HL-60 (cell line): ENCODE measurements at regions not wholly inside any gene's neighbourhood (a gene's known extent, or its start where the extent isn't known, plus 50 kb on each side); places are given as distances from the start of the nearest gene placed in this dataset.

Experiments
- DNase-seq, 2 experiments: peaks; one replicate each; pipeline ENCODE4 v3.0.0-alpha.2; 2010 to 2020; ENCODE audit warnings: low read depth in 1 of 2, low spot score in 1 of 2
- H3K27ac ChIP-seq: fragments of 250-450 bp; sonication (Bioruptor Pico); replicated peaks from 2 replicates; pipeline ENCODE4 v1.5.1; 2020; ENCODE audit warnings: mild to moderate bottlenecking, moderate library complexity
- H3K27me3 ChIP-seq: fragments of 250-450 bp; sonication (Bioruptor Pico); 2 replicates; pipeline ENCODE4 v1.5.1; 2021; ENCODE audit warnings: mild to moderate bottlenecking, moderate library complexity; ENCODE audit not compliant: insufficient read depth, poor library complexity, severe bottlenecking
- H3K4me3 ChIP-seq: replicated peaks from 2 replicates; pipeline ENCODE4 v1.5.1; 2011; ENCODE audit warnings: mild to moderate bottlenecking, control low read depth, low read length; ENCODE audit not compliant: insufficient read depth
- GABPA ChIP-seq: IDR thresholded peaks from 2 replicates; pipeline ENCODE4 v1.6.1; 2012; ENCODE audit warnings: low read depth
- POLR2AphosphoS5 ChIP-seq: IDR thresholded peaks from 2 replicates; pipeline ENCODE4 v1.6.1; 2012; ENCODE audit warnings: low read depth
- REST ChIP-seq: IDR thresholded peaks from 2 replicates; pipeline ENCODE4 v1.6.1; 2012; ENCODE audit warnings: low read depth; ENCODE audit not compliant: insufficient replicate concordance
- SPI1 ChIP-seq: IDR thresholded peaks from 2 replicates; pipeline ENCODE4 v1.6.1; 2012; ENCODE audit warnings: low read depth, mild to moderate bottlenecking, borderline replicate concordance
- TF ChIP-seq, protein P1 (sequence below): IDR thresholded peaks from one replicate; pipeline ENCODE4 v1.5.1; 2011; ENCODE audit warnings: low read length, control low read depth, inconsistent platforms; ENCODE audit not compliant: insufficient read depth

GRCh38 chr2:134098321-134098720 lies 155.6 kb upstream of the MGAT5 start:
- no peaks in the 10 kb centered on the region for H3K27me3 ChIP-seq
- TF ChIP-seq, protein P1, sequence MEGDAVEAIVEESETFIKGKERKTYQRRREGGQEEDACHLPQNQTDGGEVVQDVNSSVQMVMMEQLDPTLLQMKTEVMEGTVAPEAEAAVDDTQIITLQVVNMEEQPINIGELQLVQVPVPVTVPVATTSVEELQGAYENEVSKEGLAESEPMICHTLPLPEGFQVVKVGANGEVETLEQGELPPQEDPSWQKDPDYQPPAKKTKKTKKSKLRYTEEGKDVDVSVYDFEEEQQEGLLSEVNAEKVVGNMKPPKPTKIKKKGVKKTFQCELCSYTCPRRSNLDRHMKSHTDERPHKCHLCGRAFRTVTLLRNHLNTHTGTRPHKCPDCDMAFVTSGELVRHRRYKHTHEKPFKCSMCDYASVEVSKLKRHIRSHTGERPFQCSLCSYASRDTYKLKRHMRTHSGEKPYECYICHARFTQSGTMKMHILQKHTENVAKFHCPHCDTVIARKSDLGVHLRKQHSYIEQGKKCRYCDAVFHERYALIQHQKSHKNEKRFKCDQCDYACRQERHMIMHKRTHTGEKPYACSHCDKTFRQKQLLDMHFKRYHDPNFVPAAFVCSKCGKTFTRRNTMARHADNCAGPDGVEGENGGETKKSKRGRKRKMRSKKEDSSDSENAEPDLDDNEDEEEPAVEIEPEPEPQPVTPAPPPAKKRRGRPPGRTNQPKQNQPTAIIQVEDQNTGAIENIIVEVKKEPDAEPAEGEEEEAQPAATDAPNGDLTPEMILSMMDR, result no peak
- TF ChIP-seq GABPA, result no peak
- no peak for TF ChIP-seq SPI1
- no peak for TF ChIP-seq POLR2AphosphoS5
- no peak for TF ChIP-seq REST
- H3K27ac ChIP-seq, result no peak overlapping the region
- no peak overlapping the region for H3K4me3 ChIP-seq
- DNase-seq, result no peak

DNA sequence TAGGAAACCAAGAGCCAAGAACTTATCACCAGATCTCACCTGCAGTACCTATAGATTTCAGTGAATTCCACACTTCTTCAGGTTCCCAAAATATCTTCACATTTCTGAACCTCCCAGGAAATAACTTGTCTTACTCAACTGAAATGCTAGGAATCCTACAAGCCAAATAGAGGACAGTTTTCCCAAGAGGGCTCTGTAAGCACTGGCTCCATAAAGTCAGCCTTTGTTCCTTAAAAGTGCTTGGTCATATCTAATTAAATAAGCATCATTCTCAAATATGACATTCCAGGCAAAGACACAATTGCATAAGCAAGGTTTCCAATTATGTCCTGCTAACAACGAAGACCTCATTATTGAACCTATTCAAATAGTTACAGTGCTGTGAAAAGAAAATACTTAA lies 154.6 kb upstream of the MGAT5 start:
- no peaks in the 10 kb centered on the region for H3K27me3 ChIP-seq
- H3K27ac ChIP-seq, result no peak overlapping the region
- TF ChIP-seq, protein P1, result no peak
- TF ChIP-seq POLR2AphosphoS5 (no peak), SPI1 (no peak), REST (no peak), GABPA (no peak)
- no peak for DNase-seq
- H3K4me3 ChIP-seq, result no peak overlapping the region

GRCh38 chr2:134103196-134103595 lies 150.7 kb upstream of the MGAT5 start:
- Histone ChIP-seq H3K27me3 (no peaks in the 10 kb centered on the region), H3K4me3 (no peak overlapping the region), H3K27ac (no peak overlapping the region)
- TF ChIP-seq SPI1 (no peak), GABPA (no peak), REST (no peak), POLR2AphosphoS5 (no peak)
- TF ChIP-seq, protein P1, result no peak
- DNase-seq, result no peak
